Testis (tissue), 2 donors: ENCODE measurements at regions not wholly inside any gene's neighbourhood (a gene's known extent, or its start where the extent isn't known, plus 50 kb on each side); places are given as distances from the start of the nearest gene placed in this dataset.

Source experiments
- POLR2A ChIP-seq: fragments of 450-650 bp; IDR thresholded peaks from one replicate; pipeline ENCODE4 v1.6.1; 2017; ENCODE audit warnings: antibody characterized with exemption, mild to moderate bottlenecking, moderate library complexity
- TF ChIP-seq, protein P1 (sequence below), 3 experiments: fragments of 450-650 bp in 2 of 3; fragments of 200-600 bp in 1 of 3; sonication (generic) in 1 of 3; IDR thresholded peaks; one replicate each; pipeline ENCODE4 v1.5.1; 2016 to 2019; ENCODE audit warnings: antibody characterized with exemption in 3 of 3, mild to moderate bottlenecking in 2 of 3, moderate library complexity in 1 of 3

DNA sequence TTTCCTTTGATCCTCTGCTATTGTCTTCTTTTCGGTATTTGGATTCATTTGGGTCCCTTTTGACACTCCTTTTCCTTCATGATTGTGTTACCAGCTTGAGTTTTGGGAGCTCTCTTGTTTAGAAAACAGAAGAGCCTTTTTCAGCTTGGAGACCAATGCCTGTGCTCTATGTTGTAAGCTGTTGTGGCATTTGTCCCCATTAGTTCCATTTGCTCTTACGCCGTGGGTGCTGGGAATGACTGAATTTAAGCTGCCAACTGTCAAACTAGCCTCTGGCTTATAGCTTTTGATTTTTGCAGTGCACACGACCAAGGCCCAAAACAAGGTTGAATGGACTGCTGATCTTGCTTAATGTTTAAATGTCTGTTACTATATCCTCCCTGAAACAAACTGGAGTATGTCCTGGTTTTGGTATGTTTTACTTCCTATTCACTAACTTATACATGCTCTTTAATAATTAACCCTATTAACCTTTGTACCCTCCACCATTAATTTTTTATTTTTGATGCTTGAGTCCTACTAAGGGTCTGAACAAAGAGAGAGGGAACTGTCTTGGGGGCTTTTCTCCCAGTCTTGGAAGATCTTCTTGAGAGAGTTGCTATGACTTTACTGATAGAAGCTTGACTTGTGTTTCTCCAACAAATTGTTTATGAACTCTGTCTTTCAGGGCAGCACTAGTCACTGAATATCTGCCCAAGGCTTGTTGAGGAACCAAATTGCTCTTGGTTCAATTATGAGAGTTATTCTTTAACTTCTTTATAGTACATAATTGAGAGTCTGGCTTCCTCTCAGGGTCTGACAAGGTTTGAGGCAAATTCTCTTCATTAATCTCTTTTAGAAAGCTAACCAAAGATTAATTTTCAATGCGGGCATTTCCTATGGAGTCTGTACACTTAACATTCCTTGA, 100.3 kb upstream of the SIRPG start:
- TF ChIP-seq, protein P1, sequence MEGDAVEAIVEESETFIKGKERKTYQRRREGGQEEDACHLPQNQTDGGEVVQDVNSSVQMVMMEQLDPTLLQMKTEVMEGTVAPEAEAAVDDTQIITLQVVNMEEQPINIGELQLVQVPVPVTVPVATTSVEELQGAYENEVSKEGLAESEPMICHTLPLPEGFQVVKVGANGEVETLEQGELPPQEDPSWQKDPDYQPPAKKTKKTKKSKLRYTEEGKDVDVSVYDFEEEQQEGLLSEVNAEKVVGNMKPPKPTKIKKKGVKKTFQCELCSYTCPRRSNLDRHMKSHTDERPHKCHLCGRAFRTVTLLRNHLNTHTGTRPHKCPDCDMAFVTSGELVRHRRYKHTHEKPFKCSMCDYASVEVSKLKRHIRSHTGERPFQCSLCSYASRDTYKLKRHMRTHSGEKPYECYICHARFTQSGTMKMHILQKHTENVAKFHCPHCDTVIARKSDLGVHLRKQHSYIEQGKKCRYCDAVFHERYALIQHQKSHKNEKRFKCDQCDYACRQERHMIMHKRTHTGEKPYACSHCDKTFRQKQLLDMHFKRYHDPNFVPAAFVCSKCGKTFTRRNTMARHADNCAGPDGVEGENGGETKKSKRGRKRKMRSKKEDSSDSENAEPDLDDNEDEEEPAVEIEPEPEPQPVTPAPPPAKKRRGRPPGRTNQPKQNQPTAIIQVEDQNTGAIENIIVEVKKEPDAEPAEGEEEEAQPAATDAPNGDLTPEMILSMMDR (IDR thresholded peaks at IDR 0.05) = no peak
- TF ChIP-seq POLR2A = no peak
